A673 (cell line): ENCODE measurements at regions not wholly inside any gene's neighbourhood (a gene's known extent, or its start where the extent isn't known, plus 50 kb on each side); places are given as distances from the start of the nearest gene placed in this dataset.

Experiments
- EZH2 ChIP-seq: fragments of 200-600 bp; sonication (generic); IDR thresholded peaks from 2 replicates; pipeline ENCODE4 v1.6.1; 2017; ENCODE audit warnings: borderline replicate concordance, low read depth, mild to moderate bottlenecking, mixed read lengths, antibody characterized with exemption, low read length; ENCODE audit not compliant: poor library complexity, severe bottlenecking
- TF ChIP-seq, protein P1 (sequence below): fragments of 300-800, 200-600 bp; sonication (generic); conservative IDR thresholded peaks from 2 replicates; pipeline ENCODE4 v1.5.1; 2017; ENCODE audit warnings: low read depth, mild to moderate bottlenecking, antibody characterized with exemption, low read length, moderate library complexity, mixed read lengths

DNA sequence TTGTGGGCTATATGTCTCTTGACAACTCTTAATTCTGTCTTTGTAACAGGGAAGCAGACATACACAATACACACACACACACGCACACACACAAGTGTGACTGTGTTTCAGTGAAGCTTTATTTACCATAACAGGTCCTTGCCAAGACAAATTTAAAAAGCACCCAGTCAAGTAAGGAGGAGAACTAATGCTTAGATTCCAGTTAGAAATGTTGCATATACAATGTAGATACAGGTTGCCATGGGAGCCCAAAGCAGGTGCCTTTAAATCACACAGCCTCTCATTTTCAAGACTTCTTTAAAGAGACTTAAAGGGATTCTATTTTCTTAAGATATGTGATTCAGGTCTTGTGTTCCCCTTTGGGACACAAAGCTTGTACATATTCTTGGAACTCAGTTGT lies 1551.9 kb downstream of the EFNB2 start:
- TF ChIP-seq, protein P1, sequence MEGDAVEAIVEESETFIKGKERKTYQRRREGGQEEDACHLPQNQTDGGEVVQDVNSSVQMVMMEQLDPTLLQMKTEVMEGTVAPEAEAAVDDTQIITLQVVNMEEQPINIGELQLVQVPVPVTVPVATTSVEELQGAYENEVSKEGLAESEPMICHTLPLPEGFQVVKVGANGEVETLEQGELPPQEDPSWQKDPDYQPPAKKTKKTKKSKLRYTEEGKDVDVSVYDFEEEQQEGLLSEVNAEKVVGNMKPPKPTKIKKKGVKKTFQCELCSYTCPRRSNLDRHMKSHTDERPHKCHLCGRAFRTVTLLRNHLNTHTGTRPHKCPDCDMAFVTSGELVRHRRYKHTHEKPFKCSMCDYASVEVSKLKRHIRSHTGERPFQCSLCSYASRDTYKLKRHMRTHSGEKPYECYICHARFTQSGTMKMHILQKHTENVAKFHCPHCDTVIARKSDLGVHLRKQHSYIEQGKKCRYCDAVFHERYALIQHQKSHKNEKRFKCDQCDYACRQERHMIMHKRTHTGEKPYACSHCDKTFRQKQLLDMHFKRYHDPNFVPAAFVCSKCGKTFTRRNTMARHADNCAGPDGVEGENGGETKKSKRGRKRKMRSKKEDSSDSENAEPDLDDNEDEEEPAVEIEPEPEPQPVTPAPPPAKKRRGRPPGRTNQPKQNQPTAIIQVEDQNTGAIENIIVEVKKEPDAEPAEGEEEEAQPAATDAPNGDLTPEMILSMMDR, result no peak
- TF ChIP-seq EZH2, result no peak
